GM12878 (cell line): ENCODE measurements at regions not wholly inside any gene's neighbourhood (a gene's known extent, or its start where the extent isn't known, plus 50 kb on each side); places are given as distances from the start of the nearest gene placed in this dataset.

Source experiments
- EGR1 ChIP-seq, 2 experiments: IDR thresholded peaks; 1 replicate in 1 of 2; 2 replicates in 1 of 2; pipeline ENCODE4 v1.6.1; 2011 to 2012; ENCODE audit warnings: low read depth in 2 of 2, low read length in 2 of 2, borderline replicate concordance in 1 of 2, mild to moderate bottlenecking in 1 of 2, moderate library complexity in 1 of 2
- NKRF ChIP-seq: fragments of 450-650 bp; conservative IDR thresholded peaks from 2 replicates; pipeline ENCODE4 v1.6.1; 2017; ENCODE audit warnings: mild to moderate bottlenecking, moderate library complexity
- TF ChIP-seq, protein P1 (sequence below): fragments of 450-650 bp; IDR thresholded peaks from 2 replicates; pipeline ENCODE4 v1.6.1; 2016; ENCODE audit warnings: mild to moderate bottlenecking, moderate library complexity, borderline replicate concordance

GRCh38 chr2:174682578-174683391 lies 81.5 kb downstream of the CHRNA1 start (continued):
- TF ChIP-seq NKRF (0 out of 2 replicates have a peak, but pooled peaks have one; percentile 13), EGR1 (IDR thresholded peaks at IDR 0.05; ENCODE audit: borderline replicate concordance in 1 of 2, low read depth in 2 of 2, low read length in 2 of 2) (no peak)
- TF ChIP-seq, protein P1, sequence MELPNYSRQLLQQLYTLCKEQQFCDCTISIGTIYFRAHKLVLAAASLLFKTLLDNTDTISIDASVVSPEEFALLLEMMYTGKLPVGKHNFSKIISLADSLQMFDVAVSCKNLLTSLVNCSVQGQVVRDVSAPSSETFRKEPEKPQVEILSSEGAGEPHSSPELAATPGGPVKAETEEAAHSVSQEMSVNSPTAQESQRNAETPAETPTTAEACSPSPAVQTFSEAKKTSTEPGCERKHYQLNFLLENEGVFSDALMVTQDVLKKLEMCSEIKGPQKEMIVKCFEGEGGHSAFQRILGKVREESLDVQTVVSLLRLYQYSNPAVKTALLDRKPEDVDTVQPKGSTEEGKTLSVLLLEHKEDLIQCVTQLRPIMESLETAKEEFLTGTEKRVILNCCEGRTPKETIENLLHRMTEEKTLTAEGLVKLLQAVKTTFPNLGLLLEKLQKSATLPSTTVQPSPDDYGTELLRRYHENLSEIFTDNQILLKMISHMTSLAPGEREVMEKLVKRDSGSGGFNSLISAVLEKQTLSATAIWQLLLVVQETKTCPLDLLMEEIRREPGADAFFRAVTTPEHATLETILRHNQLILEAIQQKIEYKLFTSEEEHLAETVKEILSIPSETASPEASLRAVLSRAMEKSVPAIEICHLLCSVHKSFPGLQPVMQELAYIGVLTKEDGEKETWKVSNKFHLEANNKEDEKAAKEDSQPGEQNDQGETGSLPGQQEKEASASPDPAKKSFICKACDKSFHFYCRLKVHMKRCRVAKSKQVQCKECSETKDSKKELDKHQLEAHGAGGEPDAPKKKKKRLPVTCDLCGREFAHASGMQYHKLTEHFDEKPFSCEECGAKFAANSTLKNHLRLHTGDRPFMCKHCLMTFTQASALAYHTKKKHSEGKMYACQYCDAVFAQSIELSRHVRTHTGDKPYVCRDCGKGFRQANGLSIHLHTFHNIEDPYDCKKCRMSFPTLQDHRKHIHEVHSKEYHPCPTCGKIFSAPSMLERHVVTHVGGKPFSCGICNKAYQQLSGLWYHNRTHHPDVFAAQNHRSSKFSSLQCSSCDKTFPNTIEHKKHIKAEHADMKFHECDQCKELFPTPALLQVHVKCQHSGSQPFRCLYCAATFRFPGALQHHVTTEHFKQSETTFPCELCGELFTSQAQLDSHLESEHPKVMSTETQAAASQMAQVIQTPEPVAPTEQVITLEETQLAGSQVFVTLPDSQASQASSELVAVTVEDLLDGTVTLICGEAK = no peak
